ENCODE measurements at regions not wholly inside any gene's neighbourhood (a gene's known extent, or its start where the extent isn't known, plus 50 kb on each side); places are given as distances from the start of the nearest gene placed in this dataset.
"Not testable (repeated sequence)": the region's sequence is repeated elsewhere in the genome, so short reads cannot be mapped to it uniquely, and the experiment has no call there.

DNA sequence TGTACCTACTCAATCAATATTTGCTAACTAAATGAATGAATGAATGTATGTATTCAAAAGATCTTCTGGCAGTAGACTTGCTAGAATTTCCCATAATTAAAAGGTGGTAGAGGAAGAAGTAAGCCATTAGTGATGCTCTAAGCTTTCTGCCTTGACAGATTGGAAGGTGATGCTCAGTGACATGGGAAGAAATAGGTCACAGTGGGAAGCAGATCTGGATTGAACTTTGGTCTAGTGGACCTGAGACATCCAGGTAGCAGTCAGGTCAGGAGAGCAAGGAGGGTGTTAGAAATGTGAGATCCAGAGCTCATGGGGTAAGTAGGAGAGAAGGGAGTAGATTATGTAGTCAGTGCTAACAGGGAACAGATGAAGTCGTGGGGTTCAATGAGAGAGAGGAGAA, 106.4 kb downstream of the SNX5 start:
- DNase-seq (ENCODE audit: low read depth), result no peak
- H3K4me3 ChIP-seq (ENCODE audit: low read depth, low read length), result no peak overlapping the region
- no peak for TF ChIP-seq CTCF (IDR thresholded peaks at IDR 0.05; ENCODE audit: insufficient read depth, low read depth, low read length)

DNA sequence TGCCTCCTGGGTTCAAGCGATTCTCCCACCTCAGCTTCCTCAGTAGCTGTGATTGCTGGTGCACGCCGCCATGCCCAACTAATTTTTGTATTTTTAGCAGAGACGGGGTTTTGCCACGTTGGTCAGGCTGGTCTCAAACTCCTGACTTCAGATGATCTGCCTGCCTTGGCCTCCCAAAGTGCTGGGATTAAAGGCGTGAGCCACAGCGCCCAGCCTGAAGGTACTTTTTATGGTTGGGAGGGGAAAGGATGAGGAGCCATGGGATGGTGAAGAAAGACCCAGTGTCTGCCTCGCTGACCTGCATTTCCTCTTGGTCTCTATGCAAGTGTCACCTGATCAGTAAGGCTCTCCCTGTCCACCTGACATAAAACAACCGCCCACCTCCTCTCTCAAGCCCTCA, 107.0 kb downstream of the SNX5 start:
- H3K4me3 ChIP-seq (ENCODE audit: low read depth, low read length); DNase-seq (ENCODE audit: low read depth): not testable (repeated sequence)

GRCh38 chr20:17860301-17861197, 108.0 kb downstream of the SNX5 start:
- no peak overlapping the region for H3K4me3 ChIP-seq (ENCODE audit: low read depth, low read length)
- TF ChIP-seq CTCF (IDR thresholded peaks at IDR 0.05; ENCODE audit: insufficient read depth, low read depth, low read length), result no peak
- no peak for DNase-seq (ENCODE audit: low read depth)

DNA sequence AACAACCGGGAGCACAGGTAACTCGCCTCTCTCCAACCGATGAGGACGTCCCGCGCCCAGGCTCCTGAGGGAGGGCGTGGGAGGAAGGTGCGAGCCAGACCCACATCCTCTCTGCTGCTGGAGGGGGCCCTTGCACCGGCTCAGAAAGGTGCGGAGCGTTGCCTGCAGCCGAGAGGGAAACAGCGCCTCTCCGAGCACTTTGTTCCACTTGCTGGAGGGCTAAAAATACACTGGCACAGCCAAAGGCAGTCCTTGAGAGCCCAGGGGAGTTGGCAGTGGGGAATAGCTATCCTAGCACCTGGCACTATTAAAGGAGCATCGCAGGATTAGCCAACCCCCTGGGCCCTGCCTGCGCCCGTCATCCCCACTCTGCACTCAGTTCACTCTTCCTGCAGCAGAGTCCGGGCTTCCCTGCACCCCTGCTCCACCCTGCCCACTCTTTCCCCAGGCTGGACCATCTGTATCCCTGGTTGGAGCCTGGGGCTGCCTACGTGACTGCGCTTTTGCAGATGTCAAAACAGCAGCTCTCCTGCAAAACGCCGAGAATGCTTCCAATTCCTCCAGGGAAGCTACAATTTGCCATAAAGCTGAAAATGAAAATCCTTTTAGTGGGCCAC, 108.9 kb downstream of the SNX5 start:
- no peak overlapping the region for H3K4me3 ChIP-seq (ENCODE audit: low read depth, low read length)
- TF ChIP-seq CTCF (IDR thresholded peaks at IDR 0.05; ENCODE audit: insufficient read depth, low read depth, low read length), result no peak
- no peak for DNase-seq (ENCODE audit: low read depth)

- no peak for TF ChIP-seq CTCF (IDR thresholded peaks at IDR 0.05; ENCODE audit: insufficient read depth, low read depth, low read length)
- DNase-seq (ENCODE audit: low read depth), result no peak
- H3K4me3 ChIP-seq (ENCODE audit: low read depth, low read length), result no peak overlapping the region
These were observed 109.5 kb downstream of the SNX5 start for GRCh38 chr20:17859002-17859615.

DNA sequence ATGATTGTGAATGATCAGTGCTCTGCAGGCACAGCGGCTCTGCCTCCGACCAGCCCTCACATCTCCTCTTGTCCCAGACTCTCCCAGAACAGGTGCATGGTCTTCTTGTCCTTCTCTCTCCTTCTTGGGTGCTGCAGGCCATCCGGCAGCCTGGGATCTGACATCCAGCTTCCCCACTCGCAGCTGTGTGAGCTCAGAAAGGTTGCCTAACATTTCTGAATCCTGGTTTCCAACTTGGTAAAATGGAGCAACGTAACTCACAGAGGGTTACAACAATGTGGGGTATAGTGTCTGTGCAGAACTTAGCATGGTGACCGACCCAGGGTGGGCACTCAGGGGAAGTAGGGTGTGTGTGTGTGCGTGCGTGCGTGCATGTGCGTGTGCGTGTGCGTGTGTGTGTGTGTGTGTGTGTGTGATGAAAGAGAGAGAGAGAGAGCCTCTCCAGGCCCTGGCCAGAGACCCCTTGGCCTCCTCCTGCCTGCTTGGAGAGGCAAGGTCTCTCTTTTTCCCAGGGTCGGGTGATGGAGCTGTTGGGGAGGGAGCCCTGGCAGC, 110.1 kb downstream of the SNX5 start:
- no peak for DNase-seq (ENCODE audit: low read depth)
- no peak for TF ChIP-seq CTCF (IDR thresholded peaks at IDR 0.05; ENCODE audit: insufficient read depth, low read depth, low read length)
- no peak overlapping the region for H3K4me3 ChIP-seq (ENCODE audit: low read depth, low read length)

Data from fibroblast of villous mesenchyme (primary cell).